ENCODE measurements at regions not wholly inside any gene's neighbourhood (a gene's known extent, or its start where the extent isn't known, plus 50 kb on each side); places are given as distances from the start of the nearest gene placed in this dataset.

DNA sequence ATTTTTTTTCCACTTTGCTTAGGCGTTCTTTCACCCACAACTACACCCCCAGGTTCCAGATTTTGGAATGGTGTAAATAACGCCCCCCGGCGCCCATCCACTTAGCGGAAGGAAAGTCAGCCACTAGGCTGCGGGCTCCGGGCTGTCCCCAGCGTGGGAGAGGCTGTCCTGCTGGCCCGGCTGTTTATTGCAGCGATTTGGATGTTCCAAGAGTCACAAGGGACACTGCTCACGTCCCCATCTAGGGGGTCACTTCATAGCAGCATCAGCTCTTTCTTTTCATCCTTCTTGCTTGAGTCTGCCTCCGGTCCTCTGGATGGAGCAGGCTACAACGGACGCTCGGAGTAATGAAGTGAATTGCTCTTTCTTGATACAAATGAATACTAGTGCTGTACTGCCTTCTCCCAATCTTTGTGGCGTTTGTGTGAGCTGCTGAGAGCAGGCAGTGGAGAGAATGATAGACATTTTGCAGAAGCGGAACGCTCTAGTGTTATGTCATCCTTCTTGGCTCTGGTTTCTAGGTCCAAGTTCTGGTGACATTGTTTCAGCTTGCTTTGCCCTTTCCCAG is 50.7 kb upstream of the PAIP2B start:
- DNase-seq (ENCODE audit: low read depth in 2 of 2) = peak; percentile 7 to 33
- TF ChIP-seq CTCF (IDR thresholded peaks at IDR 0.05; ENCODE audit: low read depth, low read length) = peak; percentile 43
- peak overlapping the region; percentile 29 to 64 for H3K4me3 ChIP-seq (replicated peaks in 1 of 2; ENCODE audit: low read depth in 2 of 2, low read length in 2 of 2)

DNA sequence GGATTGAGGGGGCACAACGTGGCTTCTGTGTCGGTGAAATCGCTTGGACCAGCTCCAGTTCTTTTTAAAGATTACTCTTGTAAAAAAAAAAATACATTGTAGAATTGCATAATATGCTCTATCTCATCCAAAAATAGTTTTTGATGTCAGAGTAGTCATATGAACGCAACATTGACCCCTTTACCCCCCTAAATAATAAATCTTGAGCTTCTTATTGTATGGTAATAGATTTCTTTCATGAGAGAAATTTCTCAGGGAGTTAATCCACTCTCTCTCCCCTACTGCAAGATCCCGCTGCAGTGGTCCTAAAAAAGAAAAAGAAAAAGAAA is 50.2 kb upstream of the PAIP2B start:
- no peak for TF ChIP-seq CTCF (IDR thresholded peaks at IDR 0.05; ENCODE audit: low read depth, low read length)
- peak in 1 of 2 donors; percentile 2 for DNase-seq (ENCODE audit: low read depth in 2 of 2)
- H3K4me3 ChIP-seq (replicated peaks in 1 of 2; ENCODE audit: low read depth in 2 of 2, low read length in 2 of 2) = peak overlapping the region; percentile 64 to 65

DNA sequence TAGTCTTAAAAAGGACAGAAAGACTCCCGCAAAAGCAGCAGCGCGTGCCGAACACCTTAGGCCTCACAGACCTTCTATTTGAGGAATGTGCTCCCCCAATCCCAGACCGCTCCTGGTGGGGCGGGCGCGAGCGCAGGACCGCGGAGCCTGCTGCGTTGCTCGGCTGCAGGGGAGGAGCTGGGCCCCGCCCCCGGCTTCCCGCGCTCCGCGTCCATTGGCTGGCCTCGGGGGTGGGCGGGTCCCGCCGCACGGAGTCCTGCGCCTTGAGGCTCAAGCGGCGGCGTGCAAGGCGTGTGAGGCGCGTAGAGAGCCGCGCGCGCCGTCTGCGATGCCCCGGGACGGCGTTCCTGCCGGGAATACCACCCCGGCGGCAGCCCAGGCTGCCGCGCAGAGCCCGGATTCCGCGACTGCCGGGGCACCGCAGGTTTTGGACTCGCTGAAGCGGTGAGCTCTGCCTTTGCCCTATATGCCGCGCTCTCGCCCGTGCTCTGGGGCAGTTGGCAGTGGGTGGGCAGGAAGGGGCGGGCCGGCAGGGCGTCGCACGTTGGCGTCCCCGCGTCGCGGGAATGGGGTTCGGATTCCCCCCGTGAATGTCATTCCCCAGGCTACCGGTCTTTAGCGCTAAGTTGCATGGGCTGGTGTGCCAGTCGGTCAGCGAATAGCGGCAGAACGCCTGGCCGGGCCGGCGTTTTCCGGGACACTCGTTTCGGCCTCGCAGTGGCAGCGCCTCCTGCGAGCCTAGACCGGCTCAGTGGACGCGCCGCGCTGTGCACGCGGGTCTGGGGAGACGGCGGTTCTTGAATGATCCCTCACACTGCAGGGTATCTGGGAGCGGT is 49.6 kb upstream of the PAIP2B start:
- peak overlapping the region; percentile 64 to 65 for H3K4me3 ChIP-seq (replicated peaks in 1 of 2; ENCODE audit: low read depth in 2 of 2, low read length in 2 of 2)

More for the DNA sequence above, 49.6 kb upstream of the PAIP2B start:
- peak; percentile 79 to 85 for DNase-seq (ENCODE audit: low read depth in 2 of 2)
- peak; percentile 5 for TF ChIP-seq CTCF (IDR thresholded peaks at IDR 0.05; ENCODE audit: low read depth, low read length)
